ENCODE measurements at regions not wholly inside any gene's neighbourhood (a gene's known extent, or its start where the extent isn't known, plus 50 kb on each side); places are given as distances from the start of the nearest gene placed in this dataset.

DNA sequence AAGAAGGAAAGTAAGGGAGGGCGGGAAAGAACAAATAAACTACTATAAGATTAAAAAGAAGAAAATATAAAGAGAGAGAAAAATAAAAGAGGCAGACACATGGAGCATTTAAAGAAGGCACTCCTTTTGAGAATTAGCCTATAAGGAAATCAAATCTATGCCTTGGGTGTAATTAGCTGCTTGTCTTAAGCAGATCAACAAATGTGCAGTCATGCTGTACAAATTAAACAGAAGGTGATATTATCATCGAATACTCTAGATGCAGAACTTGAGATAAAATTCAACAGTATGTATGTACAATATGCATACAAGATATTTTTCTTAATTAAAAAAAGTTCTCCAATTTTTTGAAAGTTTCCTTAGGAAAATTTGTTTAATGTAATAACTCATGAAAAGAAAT lies 623.0 kb upstream of the CHORDC1 start:
- no peak overlapping the region for H3K18ac ChIP-seq (ENCODE audit: low read length)
- H3K9me3 ChIP-seq (replicated peaks in 1 of 2; ENCODE audit: control insufficient read depth in 2 of 2, insufficient read depth in 1 of 2, low read depth in 1 of 2, low read length in 2 of 2), result no peaks in the 10 kb centered on the region
- H3K27ac ChIP-seq (replicated peaks; ENCODE audit: low read length), result no peak overlapping the region
- H3K27me3 ChIP-seq (ENCODE audit: control insufficient read depth in 3 of 3, insufficient read depth in 3 of 3, low read depth in 1 of 3, low read length in 3 of 3), result no peaks in the 10 kb centered on the region
- H3K9ac ChIP-seq (ENCODE audit: low read depth, low read length, poor library complexity), result no peak overlapping the region
- H2BK12ac ChIP-seq (ENCODE audit: low read length), result no peak overlapping the region
- no peak overlapping the region for H3K23ac ChIP-seq (ENCODE audit: low read depth, low read length, poor library complexity)
- no peak overlapping the region for H2AK5ac ChIP-seq (ENCODE audit: low read depth, low read length)
- no peak overlapping the region for H2BK120ac ChIP-seq (ENCODE audit: low read depth, low read length)
- no peak overlapping the region for H3K14ac ChIP-seq (ENCODE audit: low read length)
- H3K4me2 ChIP-seq (ENCODE audit: insufficient read depth, low read length, poor library complexity, severe bottlenecking), result no peak overlapping the region
- no peak overlapping the region for H4K91ac ChIP-seq (ENCODE audit: low read depth, low read length, poor library complexity)
- H2AFZ ChIP-seq (ENCODE audit: low read length), result no peak overlapping the region
- no peaks in the 10 kb centered on the region for H3K4me1 ChIP-seq (ENCODE audit: control insufficient read depth in 2 of 2, insufficient read depth in 1 of 2, low read depth in 1 of 2, low read length in 2 of 2)
- WGBS, 2 donors (ENCODE audit: extremely low coverage in 2 of 2, insufficient read length in 2 of 2, insufficient replicate concordance in 1 of 2), result no CpG with 5 or more reads among the region's 2 CpGs
- H2BK15ac ChIP-seq (ENCODE audit: low read length), result no peak overlapping the region
- no peaks in the 10 kb centered on the region for H3K79me1 ChIP-seq (ENCODE audit: low read depth, low read length)
- no peak for DNase-seq (ENCODE audit: low spot score)
- H3K4ac ChIP-seq (ENCODE audit: low read length), result no peak overlapping the region
- H3K4me3 ChIP-seq (ENCODE audit: low read length in 2 of 2), result no peak overlapping the region
- H3K36me3 ChIP-seq (replicated peaks in 1 of 2; ENCODE audit: control insufficient read depth in 2 of 2, insufficient read depth in 2 of 2, low read length in 2 of 2), result no peaks in the 10 kb centered on the region
- no peak overlapping the region for H4K8ac ChIP-seq (ENCODE audit: low read depth, low read length)
- no peak overlapping the region for H2BK5ac ChIP-seq (ENCODE audit: low read length)

- Histone ChIP-seq H3K9me3 (replicated peaks in 1 of 2; ENCODE audit: control insufficient read depth in 2 of 2, insufficient read depth in 1 of 2, low read depth in 1 of 2, low read length in 2 of 2) (no peaks in the 10 kb centered on the region), H3K79me1 (ENCODE audit: low read depth, low read length) (no peaks in the 10 kb centered on the region), H2BK5ac (ENCODE audit: low read length) (no peak overlapping the region), H4K8ac (ENCODE audit: low read depth, low read length) (no peak overlapping the region), H2BK15ac (ENCODE audit: low read length) (no peak overlapping the region), H3K14ac (ENCODE audit: low read length) (no peak overlapping the region), H2BK120ac (ENCODE audit: low read depth, low read length) (no peak overlapping the region), H3K18ac (ENCODE audit: low read length) (no peak overlapping the region), H3K36me3 (replicated peaks in 1 of 2; ENCODE audit: control insufficient read depth in 2 of 2, insufficient read depth in 2 of 2, low read length in 2 of 2) (no peaks in the 10 kb centered on the region), H3K23ac (ENCODE audit: low read depth, low read length, poor library complexity) (no peak overlapping the region), H3K4me2 (ENCODE audit: insufficient read depth, low read length, poor library complexity, severe bottlenecking) (no peak overlapping the region), H2AK5ac (ENCODE audit: low read depth, low read length) (no peak overlapping the region), H3K9ac (ENCODE audit: low read depth, low read length, poor library complexity) (no peak overlapping the region), H3K4me3 (ENCODE audit: low read length in 2 of 2) (no peak overlapping the region), H3K27ac (replicated peaks; ENCODE audit: low read length) (no peak overlapping the region), H2BK12ac (ENCODE audit: low read length) (no peak overlapping the region), H2AFZ (ENCODE audit: low read length) (no peak overlapping the region), H3K4ac (ENCODE audit: low read length) (no peak overlapping the region), H3K4me1 (ENCODE audit: control insufficient read depth in 2 of 2, insufficient read depth in 1 of 2, low read depth in 1 of 2, low read length in 2 of 2) (no peaks in the 10 kb centered on the region), H3K27me3 (ENCODE audit: control insufficient read depth in 3 of 3, insufficient read depth in 3 of 3, low read depth in 1 of 3, low read length in 3 of 3) (no peaks in the 10 kb centered on the region), H4K91ac (ENCODE audit: low read depth, low read length, poor library complexity) (no peak overlapping the region)
- DNase-seq (ENCODE audit: low spot score), result no peak
- WGBS, 2 donors (ENCODE audit: extremely low coverage in 2 of 2, insufficient read length in 2 of 2, insufficient replicate concordance in 1 of 2), result no CpG with 5 or more reads among the region's 1 CpG
Observed at GRCh38 chr11:90845126-90845525, 622.3 kb upstream of the CHORDC1 start.

- no peaks in the 10 kb centered on the region for H3K9me3 ChIP-seq (replicated peaks in 1 of 2; ENCODE audit: control insufficient read depth in 2 of 2, insufficient read depth in 1 of 2, low read depth in 1 of 2, low read length in 2 of 2)
- no peak overlapping the region for H3K4ac ChIP-seq (ENCODE audit: low read length)
- no peak overlapping the region for H2BK5ac ChIP-seq (ENCODE audit: low read length)
- H2BK12ac ChIP-seq (ENCODE audit: low read length), result no peak overlapping the region
- H3K27ac ChIP-seq (replicated peaks; ENCODE audit: low read length), result no peak overlapping the region
- no peaks in the 10 kb centered on the region for H3K79me1 ChIP-seq (ENCODE audit: low read depth, low read length)
- H3K18ac ChIP-seq (ENCODE audit: low read length), result no peak overlapping the region
- no peak overlapping the region for H2AK5ac ChIP-seq (ENCODE audit: low read depth, low read length)
- H3K9ac ChIP-seq (ENCODE audit: low read depth, low read length, poor library complexity), result no peak overlapping the region
- no peak overlapping the region for H4K91ac ChIP-seq (ENCODE audit: low read depth, low read length, poor library complexity)
- no peaks in the 10 kb centered on the region for H3K36me3 ChIP-seq (replicated peaks in 1 of 2; ENCODE audit: control insufficient read depth in 2 of 2, insufficient read depth in 2 of 2, low read length in 2 of 2)
- H3K27me3 ChIP-seq (ENCODE audit: control insufficient read depth in 3 of 3, insufficient read depth in 3 of 3, low read depth in 1 of 3, low read length in 3 of 3), result no peaks in the 10 kb centered on the region
- no peak overlapping the region for H3K4me2 ChIP-seq (ENCODE audit: insufficient read depth, low read length, poor library complexity, severe bottlenecking)
- no peak overlapping the region for H2BK15ac ChIP-seq (ENCODE audit: low read length)
- H2BK120ac ChIP-seq (ENCODE audit: low read depth, low read length), result no peak overlapping the region
- H3K23ac ChIP-seq (ENCODE audit: low read depth, low read length, poor library complexity), result no peak overlapping the region
- no CpG with 5 or more reads among the region's 3 CpGs for WGBS, 2 donors (ENCODE audit: extremely low coverage in 2 of 2, insufficient read length in 2 of 2, insufficient replicate concordance in 1 of 2)
- H3K4me1 ChIP-seq (ENCODE audit: control insufficient read depth in 2 of 2, insufficient read depth in 1 of 2, low read depth in 1 of 2, low read length in 2 of 2), result no peaks in the 10 kb centered on the region
- DNase-seq (ENCODE audit: low spot score), result no peak
- no peak overlapping the region for H2AFZ ChIP-seq (ENCODE audit: low read length)
- H3K4me3 ChIP-seq (ENCODE audit: low read length in 2 of 2), result no peak overlapping the region
- no peak overlapping the region for H4K8ac ChIP-seq (ENCODE audit: low read depth, low read length)
- H3K14ac ChIP-seq (ENCODE audit: low read length), result no peak overlapping the region
Observed at GRCh38 chr11:90844041-90844440, 621.2 kb upstream of the CHORDC1 start.

- Histone ChIP-seq H3K27ac (replicated peaks; ENCODE audit: low read length) (no peak overlapping the region), H4K8ac (ENCODE audit: low read depth, low read length) (no peak overlapping the region), H2BK12ac (ENCODE audit: low read length) (no peak overlapping the region), H3K14ac (ENCODE audit: low read length) (no peak overlapping the region), H2BK15ac (ENCODE audit: low read length) (no peak overlapping the region), H2BK5ac (ENCODE audit: low read length) (no peak overlapping the region), H3K36me3 (replicated peaks in 1 of 2; ENCODE audit: control insufficient read depth in 2 of 2, insufficient read depth in 2 of 2, low read length in 2 of 2) (no peaks in the 10 kb centered on the region), H3K79me1 (ENCODE audit: low read depth, low read length) (no peaks in the 10 kb centered on the region), H4K91ac (ENCODE audit: low read depth, low read length, poor library complexity) (no peak overlapping the region), H3K18ac (ENCODE audit: low read length) (no peak overlapping the region), H3K27me3 (ENCODE audit: control insufficient read depth in 3 of 3, insufficient read depth in 3 of 3, low read depth in 1 of 3, low read length in 3 of 3) (no peaks in the 10 kb centered on the region), H3K4ac (ENCODE audit: low read length) (no peak overlapping the region), H2AK5ac (ENCODE audit: low read depth, low read length) (no peak overlapping the region), H3K9ac (ENCODE audit: low read depth, low read length, poor library complexity) (no peak overlapping the region), H3K4me1 (ENCODE audit: control insufficient read depth in 2 of 2, insufficient read depth in 1 of 2, low read depth in 1 of 2, low read length in 2 of 2) (no peaks in the 10 kb centered on the region), H3K4me3 (ENCODE audit: low read length in 2 of 2) (no peak overlapping the region), H3K23ac (ENCODE audit: low read depth, low read length, poor library complexity) (no peak overlapping the region), H3K4me2 (ENCODE audit: insufficient read depth, low read length, poor library complexity, severe bottlenecking) (no peak overlapping the region), H3K9me3 (replicated peaks in 1 of 2; ENCODE audit: control insufficient read depth in 2 of 2, insufficient read depth in 1 of 2, low read depth in 1 of 2, low read length in 2 of 2) (no peaks in the 10 kb centered on the region), H2BK120ac (ENCODE audit: low read depth, low read length) (no peak overlapping the region), H2AFZ (ENCODE audit: low read length) (no peak overlapping the region)
- no peak for DNase-seq (ENCODE audit: low spot score)
Observed at GRCh38 chr11:90842681-90843080, 619.8 kb upstream of the CHORDC1 start.
